A673 (cell line): ENCODE measurements at regions not wholly inside any gene's neighbourhood (a gene's known extent, or its start where the extent isn't known, plus 50 kb on each side); places are given as distances from the start of the nearest gene placed in this dataset.

ENCODE experiments used
- EZH2 ChIP-seq: fragments of 200-600 bp; sonication (generic); IDR thresholded peaks from 2 replicates; pipeline ENCODE4 v1.6.1; 2017; ENCODE audit warnings: borderline replicate concordance, low read depth, mild to moderate bottlenecking, mixed read lengths, antibody characterized with exemption, low read length; ENCODE audit not compliant: poor library complexity, severe bottlenecking
- TF ChIP-seq, protein P1 (sequence below): fragments of 300-800, 200-600 bp; sonication (generic); conservative IDR thresholded peaks from 2 replicates; pipeline ENCODE4 v1.5.1; 2017; ENCODE audit warnings: low read depth, mild to moderate bottlenecking, antibody characterized with exemption, low read length, moderate library complexity, mixed read lengths

DNA sequence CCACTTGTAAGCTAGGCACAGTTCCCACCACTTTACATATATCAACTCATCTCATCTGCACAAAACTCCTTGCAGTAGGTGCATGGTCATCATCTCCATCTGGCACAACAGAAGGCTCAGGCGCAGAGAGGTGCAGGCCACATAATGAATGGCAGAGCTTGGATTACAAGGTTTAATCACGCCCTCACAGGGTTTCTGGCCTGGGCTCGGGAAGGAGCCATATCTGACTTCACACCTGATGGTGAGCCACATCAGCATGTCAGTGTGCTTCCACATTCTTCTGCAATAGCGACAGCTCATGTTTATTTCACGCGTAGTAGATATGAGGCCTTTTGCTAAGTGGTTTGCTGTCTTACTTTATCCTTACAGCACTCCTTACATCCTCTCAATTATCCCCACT, 650.2 kb downstream of the INHBA start:
- TF ChIP-seq, protein P1, sequence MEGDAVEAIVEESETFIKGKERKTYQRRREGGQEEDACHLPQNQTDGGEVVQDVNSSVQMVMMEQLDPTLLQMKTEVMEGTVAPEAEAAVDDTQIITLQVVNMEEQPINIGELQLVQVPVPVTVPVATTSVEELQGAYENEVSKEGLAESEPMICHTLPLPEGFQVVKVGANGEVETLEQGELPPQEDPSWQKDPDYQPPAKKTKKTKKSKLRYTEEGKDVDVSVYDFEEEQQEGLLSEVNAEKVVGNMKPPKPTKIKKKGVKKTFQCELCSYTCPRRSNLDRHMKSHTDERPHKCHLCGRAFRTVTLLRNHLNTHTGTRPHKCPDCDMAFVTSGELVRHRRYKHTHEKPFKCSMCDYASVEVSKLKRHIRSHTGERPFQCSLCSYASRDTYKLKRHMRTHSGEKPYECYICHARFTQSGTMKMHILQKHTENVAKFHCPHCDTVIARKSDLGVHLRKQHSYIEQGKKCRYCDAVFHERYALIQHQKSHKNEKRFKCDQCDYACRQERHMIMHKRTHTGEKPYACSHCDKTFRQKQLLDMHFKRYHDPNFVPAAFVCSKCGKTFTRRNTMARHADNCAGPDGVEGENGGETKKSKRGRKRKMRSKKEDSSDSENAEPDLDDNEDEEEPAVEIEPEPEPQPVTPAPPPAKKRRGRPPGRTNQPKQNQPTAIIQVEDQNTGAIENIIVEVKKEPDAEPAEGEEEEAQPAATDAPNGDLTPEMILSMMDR, result no peak
- no peak for TF ChIP-seq EZH2
